HG03354 (cell line): ENCODE measurements at regions not wholly inside any gene's neighbourhood (a gene's known extent, or its start where the extent isn't known, plus 50 kb on each side); places are given as distances from the start of the nearest gene placed in this dataset.

Source experiments
- ATAC-seq: cut with Tn5 transposase; IDR thresholded peaks from one replicate; pipeline ENCODE4 v1.9.1; 2021; ENCODE audit warnings: mild to moderate bottlenecking; ENCODE audit not compliant: unreplicated experiment, poor library complexity, severe bottlenecking

- ATAC-seq: no peak
Observed at GRCh38 chr13:68275758-68276157, 1045.6 kb upstream of the PCDH9 start.

GRCh38 chr13:68272652-68273051 is 1042.5 kb upstream of the PCDH9 start:
- no peak for ATAC-seq

- ATAC-seq: no peak
Observed at GRCh38 chr13:68264692-68265091, 1034.6 kb upstream of the PCDH9 start.

GRCh38 chr13:68261105-68261504 is 1031.0 kb upstream of the PCDH9 start:
- no peak for ATAC-seq

- no peak for ATAC-seq
Observed at GRCh38 chr13:68257111-68257842, 1027.1 kb upstream of the PCDH9 start.

- no peak for ATAC-seq
Observed at GRCh38 chr13:68254151-68254550, 1024.0 kb upstream of the PCDH9 start.

GRCh38 chr13:68234274-68234673 is 1004.1 kb upstream of the PCDH9 start:
- ATAC-seq: no peak

GRCh38 chr13:68232351-68233130 is 1002.4 kb upstream of the PCDH9 start:
- no peak for ATAC-seq

- no peak for ATAC-seq
Observed at GRCh38 chr13:68214691-68215415, 984.7 kb upstream of the PCDH9 start.

- ATAC-seq: no peak
Observed at GRCh38 chr13:68199271-68199670, 969.1 kb upstream of the PCDH9 start.

- ATAC-seq: no peak
Observed at GRCh38 chr13:68190818-68191217, 960.7 kb upstream of the PCDH9 start.

GRCh38 chr13:68185444-68186141 is 955.5 kb upstream of the PCDH9 start:
- ATAC-seq: no peak

GRCh38 chr13:68176475-68176874 is 946.3 kb upstream of the PCDH9 start:
- no peak for ATAC-seq

GRCh38 chr13:68174893-68175292 is 944.8 kb upstream of the PCDH9 start:
- ATAC-seq: no peak

GRCh38 chr13:68173111-68173510 is 943.0 kb upstream of the PCDH9 start:
- ATAC-seq: no peak

GRCh38 chr13:68170961-68171360 is 940.8 kb upstream of the PCDH9 start:
- ATAC-seq: no peak

GRCh38 chr13:68168448-68168847 is 938.3 kb upstream of the PCDH9 start:
- no peak for ATAC-seq

- no peak for ATAC-seq
Observed at GRCh38 chr13:68160466-68160865, 930.3 kb upstream of the PCDH9 start.

GRCh38 chr13:68152414-68152813 is 922.3 kb upstream of the PCDH9 start:
- ATAC-seq: no peak

GRCh38 chr13:68145852-68146251 is 915.7 kb upstream of the PCDH9 start:
- no peak for ATAC-seq
